AG10803 (cell line): ENCODE measurements at regions not wholly inside any gene's neighbourhood (a gene's known extent, or its start where the extent isn't known, plus 50 kb on each side); places are given as distances from the start of the nearest gene placed in this dataset.

ENCODE experiments used
- DNase-seq: peaks from one replicate; pipeline ENCODE4 v3.0.0; 2010; ENCODE audit warnings: low read depth
- H3K4me3 ChIP-seq: 2 replicates; pipeline ENCODE4 v1.5.1; 2011; ENCODE audit warnings: mild to moderate bottlenecking, low read length, control low read depth
- TF ChIP-seq, protein P1 (sequence below): conservative IDR thresholded peaks from 2 replicates; pipeline ENCODE4 v1.5.1; 2011; ENCODE audit warnings: mild to moderate bottlenecking, low read length, control low read depth, inconsistent platforms

GRCh38 chr12:64946132-64946829 is 121.8 kb downstream of the TBC1D30 start:
- DNase-seq: no peak
- no peak overlapping the region for H3K4me3 ChIP-seq
- TF ChIP-seq, protein P1, sequence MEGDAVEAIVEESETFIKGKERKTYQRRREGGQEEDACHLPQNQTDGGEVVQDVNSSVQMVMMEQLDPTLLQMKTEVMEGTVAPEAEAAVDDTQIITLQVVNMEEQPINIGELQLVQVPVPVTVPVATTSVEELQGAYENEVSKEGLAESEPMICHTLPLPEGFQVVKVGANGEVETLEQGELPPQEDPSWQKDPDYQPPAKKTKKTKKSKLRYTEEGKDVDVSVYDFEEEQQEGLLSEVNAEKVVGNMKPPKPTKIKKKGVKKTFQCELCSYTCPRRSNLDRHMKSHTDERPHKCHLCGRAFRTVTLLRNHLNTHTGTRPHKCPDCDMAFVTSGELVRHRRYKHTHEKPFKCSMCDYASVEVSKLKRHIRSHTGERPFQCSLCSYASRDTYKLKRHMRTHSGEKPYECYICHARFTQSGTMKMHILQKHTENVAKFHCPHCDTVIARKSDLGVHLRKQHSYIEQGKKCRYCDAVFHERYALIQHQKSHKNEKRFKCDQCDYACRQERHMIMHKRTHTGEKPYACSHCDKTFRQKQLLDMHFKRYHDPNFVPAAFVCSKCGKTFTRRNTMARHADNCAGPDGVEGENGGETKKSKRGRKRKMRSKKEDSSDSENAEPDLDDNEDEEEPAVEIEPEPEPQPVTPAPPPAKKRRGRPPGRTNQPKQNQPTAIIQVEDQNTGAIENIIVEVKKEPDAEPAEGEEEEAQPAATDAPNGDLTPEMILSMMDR: no peak

DNA sequence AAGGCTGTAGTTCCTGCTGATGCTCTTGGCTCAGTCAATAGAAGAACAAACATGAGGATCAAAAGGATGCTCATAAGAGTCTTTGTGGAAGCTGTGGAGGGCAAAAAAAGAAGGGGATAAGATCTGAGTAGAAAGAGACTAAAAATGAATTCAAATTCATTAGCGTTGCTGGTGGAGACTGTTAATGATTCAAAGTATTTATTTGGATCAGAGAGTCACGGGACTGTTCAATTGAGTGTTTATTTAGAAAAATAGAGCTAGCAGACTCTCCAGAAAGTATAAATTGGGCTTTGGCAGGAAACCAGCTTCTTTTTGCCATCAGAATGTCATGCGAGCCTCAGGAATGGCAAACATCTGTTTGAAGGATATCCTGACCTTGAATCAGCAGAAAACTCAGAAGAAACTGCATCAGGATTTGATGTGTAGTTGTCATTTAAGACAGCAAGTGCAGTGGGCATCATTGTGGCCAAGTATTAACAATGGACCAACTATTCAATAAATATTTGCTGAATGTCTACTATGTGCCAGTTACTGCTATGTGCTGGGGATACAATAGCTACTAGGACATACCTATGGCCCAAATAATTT is 126.4 kb downstream of the TBC1D30 start:
- TF ChIP-seq, protein P1: no peak
- H3K4me3 ChIP-seq: no peak overlapping the region
- peak; percentile 15 for DNase-seq

GRCh38 chr12:64951944-64952343 is 127.5 kb downstream of the TBC1D30 start:
- DNase-seq: no peak
- no peak overlapping the region for H3K4me3 ChIP-seq
- TF ChIP-seq, protein P1: no peak

GRCh38 chr12:64955746-64956145 is 131.3 kb downstream of the TBC1D30 start:
- TF ChIP-seq, protein P1: no peak
- DNase-seq: no peak
- H3K4me3 ChIP-seq: no peak overlapping the region

DNA sequence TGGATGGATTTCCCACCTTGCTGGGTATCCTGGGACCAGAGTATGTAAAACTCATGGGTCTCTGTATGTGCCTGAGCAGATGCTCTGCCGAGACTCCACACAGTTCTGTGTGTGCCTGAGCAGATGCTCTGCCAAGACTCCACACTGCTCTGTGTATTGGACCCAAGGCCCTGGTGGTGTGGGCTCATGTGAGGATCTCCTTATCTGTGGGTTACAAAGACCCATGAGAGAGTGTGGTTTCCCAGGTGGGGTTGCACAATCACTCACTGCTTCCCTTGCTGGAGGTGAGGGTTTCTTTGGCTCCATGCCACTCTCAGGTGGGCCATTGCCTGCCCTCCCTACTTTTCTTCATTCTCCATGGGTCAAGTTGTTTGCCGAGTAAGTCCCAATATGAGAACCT is 141.5 kb downstream of the TBC1D30 start:
- TF ChIP-seq, protein P1: no peak
- no peak overlapping the region for H3K4me3 ChIP-seq
- DNase-seq: no peak

- H3K4me3 ChIP-seq: no peak overlapping the region
- no peak for DNase-seq
- TF ChIP-seq, protein P1: no peak
These were observed 144.8 kb downstream of the TBC1D30 start for GRCh38 chr12:64968989-64969819.
